ENCODE measurements at regions not wholly inside any gene's neighbourhood (a gene's known extent, or its start where the extent isn't known, plus 50 kb on each side); places are given as distances from the start of the nearest gene placed in this dataset.

DNA sequence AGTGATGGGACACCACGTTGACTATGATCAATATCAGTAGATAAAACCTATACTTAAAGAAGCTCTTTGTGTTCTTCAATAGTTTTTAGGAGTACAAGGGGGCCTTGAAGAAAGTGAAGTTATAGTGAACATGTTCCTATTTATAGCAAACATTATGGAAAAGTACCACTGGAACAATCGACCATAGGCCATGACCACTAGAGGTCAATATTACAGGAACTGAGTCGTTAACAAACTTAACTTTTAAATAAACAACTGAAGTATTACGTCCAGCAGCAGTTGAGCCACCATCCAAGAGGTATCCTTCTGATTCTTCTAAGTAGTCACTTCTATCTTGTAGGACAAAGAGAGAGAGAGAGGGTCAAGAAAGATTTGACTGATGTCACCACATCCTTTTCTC, 391.0 kb upstream of the SLITRK5 start:
- TF ChIP-seq, protein P1, sequence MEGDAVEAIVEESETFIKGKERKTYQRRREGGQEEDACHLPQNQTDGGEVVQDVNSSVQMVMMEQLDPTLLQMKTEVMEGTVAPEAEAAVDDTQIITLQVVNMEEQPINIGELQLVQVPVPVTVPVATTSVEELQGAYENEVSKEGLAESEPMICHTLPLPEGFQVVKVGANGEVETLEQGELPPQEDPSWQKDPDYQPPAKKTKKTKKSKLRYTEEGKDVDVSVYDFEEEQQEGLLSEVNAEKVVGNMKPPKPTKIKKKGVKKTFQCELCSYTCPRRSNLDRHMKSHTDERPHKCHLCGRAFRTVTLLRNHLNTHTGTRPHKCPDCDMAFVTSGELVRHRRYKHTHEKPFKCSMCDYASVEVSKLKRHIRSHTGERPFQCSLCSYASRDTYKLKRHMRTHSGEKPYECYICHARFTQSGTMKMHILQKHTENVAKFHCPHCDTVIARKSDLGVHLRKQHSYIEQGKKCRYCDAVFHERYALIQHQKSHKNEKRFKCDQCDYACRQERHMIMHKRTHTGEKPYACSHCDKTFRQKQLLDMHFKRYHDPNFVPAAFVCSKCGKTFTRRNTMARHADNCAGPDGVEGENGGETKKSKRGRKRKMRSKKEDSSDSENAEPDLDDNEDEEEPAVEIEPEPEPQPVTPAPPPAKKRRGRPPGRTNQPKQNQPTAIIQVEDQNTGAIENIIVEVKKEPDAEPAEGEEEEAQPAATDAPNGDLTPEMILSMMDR (IDR thresholded peaks at IDR 0.05 in 4 of 5, conservative IDR thresholded peaks at IDR 0.05 in 1 of 5) = no peak
- no peak for TF ChIP-seq POLR2A (IDR thresholded peaks at IDR 0.05)

Data from gastrocnemius medialis (tissue), 4 donors.